Colon (tissue), 2 donors: ENCODE measurements at regions not wholly inside any gene's neighbourhood (a gene's known extent, or its start where the extent isn't known, plus 50 kb on each side); places are given as distances from the start of the nearest gene placed in this dataset.
"Not testable (repeated sequence)": the region's sequence is repeated elsewhere in the genome, so short reads cannot be mapped to it uniquely, and the experiment has no call there.

Experiments
- FAIRE-seq: peaks from 2 replicates; lab custom pipeline; 2012; peaks lifted over from hg19 to GRCh38; lab: Jason Lieb, UNC
- donor health status: control.
- donor health status: control.

DNA sequence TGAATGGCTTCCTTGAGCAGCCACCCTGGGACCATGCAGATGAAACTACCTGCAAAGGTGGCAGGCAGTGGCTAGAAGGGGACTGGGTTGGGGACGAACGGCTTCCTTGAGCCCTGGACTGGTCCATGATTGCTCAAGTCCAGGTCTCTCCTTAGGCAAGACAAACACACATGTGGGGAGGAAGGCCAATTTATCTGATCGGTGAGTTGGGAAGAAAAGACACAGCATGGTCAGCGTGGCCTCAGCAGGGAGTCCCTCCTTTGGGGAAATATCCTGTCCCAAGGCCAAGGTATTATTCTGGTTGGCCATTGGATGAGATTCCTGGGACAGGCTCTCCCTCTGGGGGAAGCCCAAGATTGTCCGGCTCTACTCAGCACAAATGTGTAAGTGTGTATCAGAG lies 116.3 kb upstream of the ERG start:
- no peak for FAIRE-seq

DNA sequence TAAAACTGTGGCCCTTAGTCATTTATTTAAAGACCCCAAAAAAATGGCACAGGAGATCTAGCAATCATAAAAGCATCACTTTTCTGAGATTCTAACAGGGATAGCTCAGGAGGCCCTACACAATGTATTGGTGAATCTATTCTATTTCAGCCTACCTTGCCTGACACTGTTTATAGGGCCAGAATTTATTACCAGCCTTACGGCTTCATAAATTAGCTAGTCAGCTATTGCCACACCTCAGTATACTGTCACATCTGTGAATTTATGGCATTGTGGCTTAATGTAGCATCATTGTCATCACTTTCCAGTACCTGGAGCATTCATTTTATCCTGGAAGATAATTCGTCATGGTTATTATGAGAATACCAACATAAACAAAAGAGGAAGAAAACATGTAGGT lies 121.2 kb upstream of the ERG start:
- no peak for FAIRE-seq

DNA sequence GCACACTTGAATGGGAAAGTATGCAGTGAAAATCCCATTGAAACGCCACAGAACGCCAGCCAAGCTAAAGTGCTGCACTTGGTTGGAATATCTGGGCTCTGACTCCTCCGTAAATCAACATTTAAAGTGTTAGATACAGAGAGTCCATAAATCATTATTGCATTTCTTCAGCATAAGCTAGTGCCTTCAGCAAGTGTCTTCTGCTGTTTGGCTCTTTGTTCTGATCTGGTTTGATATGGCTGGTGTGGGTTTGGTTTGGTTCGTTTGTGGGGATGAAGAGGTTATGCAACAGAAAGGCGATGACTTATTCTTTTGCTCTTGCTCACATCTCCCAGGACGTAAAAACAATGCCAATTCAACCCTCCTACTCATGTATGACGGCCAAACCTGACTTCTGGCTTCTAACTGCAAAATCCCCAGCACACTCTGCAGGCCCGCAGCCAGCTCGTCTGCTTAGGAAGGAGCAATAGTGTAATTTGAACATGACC lies 121.8 kb upstream of the ERG start:
- no peak for FAIRE-seq

DNA sequence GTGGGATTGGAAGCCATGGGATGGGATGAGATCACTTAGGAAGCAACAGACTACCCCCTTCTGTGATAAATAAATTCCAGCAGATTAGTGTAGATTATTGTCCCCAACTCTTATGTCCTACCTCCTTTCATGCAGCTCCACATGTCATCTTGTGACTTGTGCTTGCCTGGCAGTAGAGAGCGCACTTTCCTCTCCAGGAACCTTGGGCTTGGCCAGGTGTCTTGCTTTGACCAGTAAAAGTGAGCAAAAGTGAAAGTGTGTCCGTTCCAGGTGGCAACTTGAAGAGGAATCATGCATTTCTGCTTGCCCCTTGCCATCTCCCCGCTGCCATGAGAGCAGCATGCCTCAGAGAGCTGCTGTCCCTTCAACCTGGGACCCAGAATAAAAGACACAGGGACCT lies 122.9 kb upstream of the ERG start:
- FAIRE-seq, result no peak

DNA sequence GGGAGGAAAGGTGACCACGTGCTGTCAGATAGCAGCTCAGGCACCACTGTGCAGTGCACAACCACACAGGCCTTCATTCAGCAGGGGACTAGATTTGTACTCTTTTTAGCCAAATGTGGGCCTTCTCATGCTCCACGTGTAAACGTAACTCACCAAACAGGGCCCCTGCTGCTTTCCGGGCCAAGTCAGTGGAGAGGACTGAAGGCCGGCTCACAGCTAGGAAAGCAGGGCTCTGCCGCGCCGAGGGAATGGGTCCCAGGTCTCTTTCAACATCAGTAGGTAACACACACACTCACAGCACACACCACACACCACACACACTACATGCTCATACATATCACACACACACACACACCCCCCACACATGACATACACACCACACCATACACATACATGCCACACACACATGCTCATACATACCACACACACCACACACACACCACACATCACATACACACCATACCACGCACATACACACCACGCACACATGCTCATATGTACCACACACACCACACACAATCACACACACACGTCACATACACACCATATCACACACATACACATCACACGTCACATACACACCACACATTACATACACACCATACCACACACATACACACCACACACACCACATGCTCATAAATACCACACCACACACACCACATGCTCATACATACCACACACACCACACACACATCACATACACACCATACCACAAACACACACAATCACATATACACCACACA lies 124.0 kb upstream of the ERG start:
- FAIRE-seq, result no peak

DNA sequence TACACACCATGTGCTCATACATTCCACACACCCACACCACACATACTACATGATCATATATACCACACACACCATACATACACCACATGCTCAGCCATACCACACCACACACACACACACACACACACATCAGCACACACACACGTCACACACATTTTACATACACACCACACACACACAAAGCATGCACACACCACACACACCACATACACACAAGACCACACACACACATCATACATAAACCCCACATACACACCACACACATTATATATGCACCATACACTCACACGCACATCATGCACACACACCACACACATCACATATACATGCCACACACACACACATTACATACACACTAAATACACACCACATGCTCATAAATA lies 124.5 kb upstream of the ERG start:
- no peak for FAIRE-seq

DNA sequence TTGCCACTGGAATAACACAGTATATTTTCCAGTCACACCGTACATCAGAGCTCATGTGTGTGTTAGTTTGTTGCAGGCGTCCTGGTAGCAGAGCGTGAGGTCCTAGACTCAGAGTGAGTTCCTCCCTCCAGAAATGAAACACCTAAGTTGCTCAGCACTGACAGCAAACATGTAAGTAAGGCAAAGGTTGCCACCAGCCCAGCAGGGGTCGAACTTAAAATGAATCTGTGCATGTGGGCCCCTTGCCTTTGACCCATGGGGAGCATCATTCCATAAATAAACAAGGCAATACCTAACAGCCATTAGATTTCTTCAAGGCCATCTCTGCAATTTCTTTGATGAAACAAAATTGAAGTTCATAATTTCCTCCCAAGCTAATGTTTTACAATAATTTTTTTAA lies 125.3 kb upstream of the ERG start:
- no peak for FAIRE-seq

DNA sequence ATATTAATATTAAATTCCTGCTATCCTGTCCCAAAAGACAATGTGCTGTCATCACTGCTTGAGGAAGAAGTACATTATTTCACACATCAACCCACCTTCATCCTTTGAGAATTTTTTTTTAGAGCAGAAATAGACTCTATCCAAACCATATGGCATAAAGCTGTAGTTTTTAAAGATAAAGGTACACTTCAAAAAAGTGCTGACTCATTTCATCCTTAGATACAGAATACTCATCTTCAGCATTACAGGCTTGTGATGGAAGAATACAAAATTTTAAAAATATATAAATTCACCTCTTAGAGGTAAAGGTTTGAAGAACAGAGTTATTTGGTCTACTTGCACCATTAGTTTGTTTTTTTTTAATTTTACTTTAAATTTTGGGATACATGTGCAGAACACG lies 126.7 kb upstream of the ERG start:
- no peak for FAIRE-seq

DNA sequence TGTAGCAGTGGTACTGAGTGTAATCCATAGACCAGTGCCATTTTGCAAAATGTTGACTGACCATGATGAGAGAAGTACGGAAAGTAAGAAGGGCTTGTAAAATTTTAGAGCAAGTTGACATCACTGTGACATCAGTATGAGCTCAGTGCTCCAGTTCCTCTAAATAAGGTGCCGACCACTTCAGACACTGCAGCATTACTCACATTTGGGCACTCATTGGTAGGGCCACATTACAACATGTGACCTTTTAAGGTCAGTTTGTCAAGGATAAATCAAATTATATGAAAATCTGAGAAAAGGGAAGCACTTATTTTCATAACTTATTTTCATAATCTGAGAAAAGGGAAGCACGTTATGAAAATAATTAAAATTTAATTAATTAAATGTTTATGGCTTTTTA lies 128.0 kb upstream of the ERG start:
- no peak for FAIRE-seq

DNA sequence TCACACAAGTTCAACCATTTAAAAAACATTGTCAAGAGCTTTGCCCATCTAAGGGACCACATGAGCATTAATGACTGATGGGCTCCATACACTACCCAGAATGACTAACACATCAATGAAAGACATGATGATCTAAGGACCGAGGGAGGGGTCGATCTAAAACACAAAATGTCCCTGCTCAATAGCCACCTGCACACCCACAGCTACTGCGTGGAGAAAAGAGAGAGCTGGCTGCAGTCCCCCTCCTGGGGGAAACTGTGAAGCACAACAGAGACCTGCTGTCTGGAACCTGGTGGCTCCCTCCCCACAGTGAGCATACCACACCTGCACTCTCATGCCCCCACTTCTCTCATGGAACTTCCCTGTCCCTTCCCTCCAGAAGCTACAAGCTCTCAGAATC lies 130.1 kb upstream of the ERG start:
- FAIRE-seq, result no peak

DNA sequence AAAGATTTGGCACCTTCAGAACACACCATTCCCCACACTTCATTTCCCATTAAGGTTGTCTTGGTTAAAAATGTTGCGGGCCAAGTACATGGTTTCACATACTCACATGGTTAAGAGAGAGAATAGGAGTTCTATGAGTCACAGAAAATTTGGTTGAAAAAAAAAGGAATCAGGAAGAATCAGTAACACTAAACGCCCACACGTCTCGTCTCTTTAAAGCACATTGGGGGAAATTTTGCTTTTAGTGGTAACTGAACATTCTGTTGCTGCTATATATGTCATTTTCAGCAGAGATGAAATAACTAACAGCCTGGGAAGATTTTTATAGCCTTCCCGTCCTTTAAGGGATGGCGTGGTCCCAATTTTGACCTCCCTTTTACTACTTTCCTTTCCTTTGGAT lies 132.9 kb upstream of the ERG start:
- no peak for FAIRE-seq

DNA sequence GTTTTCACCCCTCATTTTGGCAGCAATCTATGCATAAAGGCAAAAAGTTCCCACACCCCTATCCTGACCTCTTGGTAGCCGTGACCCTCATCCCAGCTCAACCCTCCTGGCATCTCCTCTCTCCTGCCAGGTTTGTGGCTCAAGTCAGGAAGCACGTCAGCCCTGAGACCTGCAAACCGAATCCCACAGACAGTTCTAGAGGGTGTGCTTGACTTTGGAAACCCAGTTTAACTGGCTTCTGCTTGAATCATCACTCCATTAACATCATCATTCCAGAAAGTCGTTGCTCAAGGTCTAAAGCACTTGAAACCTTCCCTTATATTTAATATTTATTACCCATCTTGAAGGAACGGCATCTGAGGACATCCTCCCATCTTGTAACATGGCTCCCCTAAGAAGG lies 133.4 kb upstream of the ERG start:
- no peak for FAIRE-seq

DNA sequence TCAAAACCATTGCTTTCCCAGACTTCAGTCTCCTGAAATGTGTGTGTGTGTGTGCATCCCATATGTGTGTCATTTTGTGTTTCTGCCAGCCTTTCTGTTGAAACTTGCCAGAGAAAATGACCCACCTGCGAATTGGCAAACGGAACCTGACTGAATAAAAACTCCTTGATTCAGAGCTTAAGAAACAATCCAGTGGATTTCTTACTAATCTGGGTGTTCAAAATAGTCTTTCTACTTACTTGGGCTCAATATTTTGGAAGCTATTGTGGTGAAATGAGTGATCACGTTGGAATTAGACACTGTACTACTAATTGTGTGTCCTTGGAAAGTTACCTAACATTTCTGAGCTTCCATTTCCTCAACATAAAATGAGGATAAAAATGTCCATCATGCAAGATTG lies 138.9 kb upstream of the ERG start:
- FAIRE-seq, result no peak

DNA sequence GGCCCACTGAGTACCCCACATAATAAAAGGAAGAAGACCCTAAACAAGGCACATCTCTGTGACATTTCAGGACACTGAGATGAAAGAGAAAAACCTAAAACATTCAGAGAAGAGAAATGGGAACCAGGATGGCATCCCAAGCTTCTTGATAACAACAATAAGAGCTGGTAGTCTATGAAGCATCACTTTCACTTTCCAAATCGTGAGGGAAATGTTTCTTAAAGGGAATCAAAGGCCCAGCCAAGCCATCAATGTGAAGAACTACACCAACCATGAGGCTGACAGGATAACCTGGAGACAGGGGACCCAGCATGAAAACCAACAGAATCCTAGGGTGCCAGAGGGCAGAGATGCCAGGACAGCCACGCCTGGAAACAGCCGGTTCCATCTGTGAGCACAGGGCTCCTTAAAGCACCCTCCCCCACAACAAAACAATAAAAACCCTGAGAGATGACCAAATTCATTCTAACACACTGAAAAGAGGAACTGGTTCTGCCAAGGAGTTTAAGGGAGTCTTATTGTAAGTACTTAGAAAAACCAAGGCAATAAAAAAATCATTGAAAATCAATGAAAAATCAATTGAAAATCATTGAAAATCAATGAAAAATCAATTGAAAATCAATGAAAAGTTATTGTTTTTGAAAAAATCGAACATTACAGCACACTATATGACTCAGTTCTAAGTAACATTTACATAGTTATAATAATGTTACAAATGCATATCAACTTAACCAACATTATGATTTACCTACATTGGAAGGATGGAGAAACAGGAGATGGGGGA lies 141.5 kb upstream of the ERG start:
- FAIRE-seq, result no peak

DNA sequence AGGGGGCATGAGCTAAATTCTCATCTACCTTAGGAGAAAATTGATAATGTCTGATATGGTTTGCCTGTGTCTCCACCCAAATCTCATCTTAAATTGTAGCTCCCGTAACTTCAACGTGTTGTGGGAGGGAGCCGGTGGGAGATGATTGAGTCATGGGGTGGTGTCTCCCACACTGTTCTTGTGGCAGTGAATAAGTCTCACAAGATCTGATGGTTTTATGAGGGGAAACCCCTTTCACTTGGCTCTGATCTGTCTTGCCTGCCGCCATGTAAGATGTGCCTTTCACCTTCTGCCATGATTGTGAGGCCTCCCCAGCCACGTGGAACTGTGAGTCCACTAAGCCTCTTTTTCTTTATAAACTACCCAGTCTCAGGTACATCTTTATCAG lies 142.1 kb upstream of the ERG start:
- FAIRE-seq, result not testable (repeated sequence)

DNA sequence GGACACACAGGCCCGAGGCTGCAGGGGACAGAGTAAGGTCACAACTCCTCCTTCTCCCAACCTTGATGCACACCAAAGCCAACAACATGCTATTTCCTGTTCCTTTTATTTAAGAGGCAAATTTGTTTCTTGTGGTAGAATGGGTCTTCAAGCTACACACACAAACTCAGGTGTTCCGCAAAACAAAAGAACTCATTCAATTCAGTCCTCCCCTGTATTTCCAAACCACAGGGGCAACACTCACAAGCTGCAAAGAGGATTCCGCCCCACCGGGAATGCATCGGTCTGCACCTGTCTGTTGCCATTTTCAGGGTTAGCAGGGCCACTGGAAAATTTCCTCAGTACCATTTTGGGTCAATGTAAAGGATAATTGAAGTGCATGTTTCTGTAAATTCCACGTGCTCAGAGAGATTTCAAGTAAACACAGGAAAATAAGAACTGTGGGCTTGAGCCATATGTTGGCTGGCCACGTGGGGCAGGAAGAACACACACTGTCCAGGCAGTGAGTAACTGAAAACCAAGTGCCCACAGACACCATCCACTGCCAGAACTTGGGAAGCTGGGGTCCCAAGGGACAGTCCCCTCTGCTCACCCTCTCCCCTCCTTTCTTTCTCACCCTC lies 145.2 kb upstream of the ERG start:
- FAIRE-seq, result no peak

DNA sequence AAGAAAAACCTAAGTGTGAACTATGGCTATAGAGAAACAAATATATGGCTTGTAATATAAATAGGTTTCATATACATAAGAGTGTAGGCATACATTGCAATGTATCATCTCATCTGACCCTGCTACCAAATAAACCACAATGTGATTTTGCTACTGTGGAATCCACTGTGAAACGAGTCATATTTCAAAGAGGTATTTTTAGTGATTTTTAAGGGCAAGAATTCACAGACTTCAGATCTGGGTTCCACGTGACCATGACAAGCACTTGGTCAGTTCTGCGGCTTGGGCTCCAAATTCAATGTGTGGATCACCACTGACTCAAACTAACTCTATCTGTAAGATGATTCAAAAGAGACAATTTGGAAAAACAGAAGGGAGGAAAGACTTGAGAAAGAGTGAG lies 147.0 kb upstream of the ERG start:
- no peak for FAIRE-seq

DNA sequence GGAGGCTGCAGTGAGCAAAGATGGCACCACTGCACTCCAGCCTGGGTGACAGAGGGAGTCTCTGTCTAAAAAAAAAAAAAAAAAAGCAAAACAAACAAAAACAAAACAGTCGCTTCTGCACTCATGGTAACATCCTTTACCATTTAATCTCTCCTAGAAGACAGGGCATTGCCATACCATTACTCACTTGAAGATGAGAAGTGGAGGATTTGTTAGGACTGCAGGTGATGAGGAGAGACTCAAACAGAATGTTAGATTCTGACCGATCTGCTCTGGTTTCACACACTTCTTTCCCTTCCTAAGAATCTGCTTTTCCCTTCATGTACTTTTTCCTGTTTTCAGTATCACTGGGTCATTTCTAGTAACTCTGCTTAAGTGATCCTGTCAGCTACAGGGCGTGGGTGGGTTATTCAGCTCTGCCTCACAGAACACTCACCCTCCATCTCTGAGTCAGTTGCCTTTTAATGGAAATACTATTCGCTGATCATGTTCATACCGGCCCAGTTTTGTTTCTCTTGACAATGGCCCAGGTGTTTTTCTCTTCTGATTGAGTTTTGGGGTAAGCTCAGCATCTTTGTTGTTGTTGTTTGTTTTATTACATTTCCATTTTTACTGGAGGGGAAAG lies 148.0 kb upstream of the ERG start:
- no peak for FAIRE-seq

DNA sequence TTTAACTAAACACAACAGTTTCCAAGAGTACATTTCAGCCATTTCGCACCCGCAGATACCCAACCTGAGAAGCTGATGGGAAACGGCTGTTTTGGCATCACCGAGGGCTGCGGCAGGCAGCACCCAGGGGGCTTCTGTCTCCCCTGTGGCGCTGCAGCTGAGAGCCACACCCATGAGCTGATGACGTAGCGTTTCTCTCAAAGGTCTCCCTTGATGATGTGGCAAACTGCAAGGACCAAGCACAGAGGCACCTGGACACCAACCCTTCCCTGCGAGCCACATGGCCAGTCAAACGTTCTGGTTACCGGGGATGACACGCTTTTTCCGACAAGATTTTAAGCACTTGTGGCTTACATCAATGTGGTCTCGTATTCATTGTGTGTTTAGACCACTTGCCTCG lies 150.8 kb upstream of the ERG start:
- no peak for FAIRE-seq

DNA sequence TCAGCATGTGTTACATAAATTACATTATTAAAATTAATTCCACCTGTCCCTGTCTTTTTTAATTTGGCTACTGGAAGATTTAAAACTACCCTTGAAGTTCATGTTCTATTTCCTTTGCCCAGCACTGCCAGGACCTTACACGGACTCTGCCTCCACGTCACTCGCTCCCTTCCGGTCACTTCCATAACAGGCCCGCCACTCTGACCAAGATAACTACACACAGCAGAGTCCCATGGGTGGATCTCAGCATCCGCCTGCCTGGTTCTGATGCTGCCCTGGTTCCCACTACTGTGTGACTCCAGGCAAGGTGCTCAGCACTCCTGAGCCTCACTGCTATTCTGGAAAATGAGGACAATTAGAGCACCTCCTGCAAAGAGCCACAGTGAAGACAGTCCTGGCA lies 153.3 kb upstream of the ERG start:
- no peak for FAIRE-seq

DNA sequence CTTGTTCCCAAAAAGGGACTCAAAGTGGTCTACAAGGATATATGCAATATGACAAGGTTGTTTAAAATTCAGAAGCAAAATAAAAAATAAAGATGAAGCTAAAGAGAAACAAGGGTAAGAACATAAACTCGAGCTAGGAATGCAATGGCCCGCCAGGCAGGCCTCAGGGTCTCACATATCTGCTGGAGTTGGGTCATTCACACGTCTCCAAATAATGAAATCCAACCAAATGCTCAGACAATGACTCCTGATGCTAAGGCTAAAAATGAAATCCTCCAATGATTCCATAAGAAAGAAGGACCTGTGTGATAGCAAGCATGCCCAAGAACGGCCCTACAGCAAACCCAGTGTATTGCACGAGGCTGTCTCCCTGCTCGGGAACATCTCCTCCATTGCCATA lies 153.3 kb upstream of the ETS2 start:
- FAIRE-seq, result no peak

DNA sequence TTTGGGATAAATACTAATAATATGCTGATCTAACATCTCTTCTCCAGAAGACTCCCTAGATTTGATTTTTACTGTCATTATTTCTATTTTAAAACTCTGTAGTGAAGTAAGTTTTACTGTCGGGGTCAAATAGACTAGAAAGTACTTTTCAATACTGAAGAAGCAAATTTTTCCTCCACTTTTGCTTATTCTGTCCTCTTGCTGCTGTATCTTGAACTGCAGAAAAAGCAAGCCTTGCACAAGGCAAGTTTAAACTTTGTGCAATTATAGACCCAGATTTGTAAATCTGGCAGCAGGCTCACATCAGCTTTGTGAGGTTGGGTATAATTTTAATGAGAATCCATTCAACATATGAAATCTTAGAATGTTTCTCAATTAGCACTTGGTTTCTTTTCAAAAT lies 151.1 kb upstream of the ETS2 start:
- no peak for FAIRE-seq

DNA sequence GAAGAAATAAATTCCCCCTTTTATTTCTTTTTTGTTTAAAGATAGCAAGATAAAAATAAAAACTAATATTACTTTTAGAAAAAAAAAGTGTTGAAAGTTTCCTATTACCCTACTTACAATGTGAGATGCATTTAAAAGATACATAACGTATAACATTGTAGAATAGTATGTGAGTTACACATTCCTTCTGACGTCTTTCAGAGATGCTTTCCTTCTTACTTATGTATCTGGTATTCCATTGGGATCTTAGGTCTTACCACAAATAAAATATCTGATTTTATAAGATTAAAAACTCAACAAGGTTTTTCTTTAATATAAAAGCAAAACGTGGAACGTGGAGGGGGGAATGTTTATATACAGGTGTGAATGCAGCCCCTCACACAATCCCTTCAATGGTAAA lies 147.2 kb upstream of the ETS2 start:
- FAIRE-seq, result no peak
